Motor neuron (in vitro differentiated cells): ENCODE measurements at regions not wholly inside any gene's neighbourhood (a gene's known extent, or its start where the extent isn't known, plus 50 kb on each side); places are given as distances from the start of the nearest gene placed in this dataset.

Experiments used
- ATAC-seq, 8 experiments: fragments of 200-7000 bp; cut with Tn5 transposase; replicated peaks in 6 of 8; 2 replicates each; pipeline ENCODE4 v1.8.0; 2021; ENCODE audit warnings: mild to moderate bottlenecking in 8 of 8, moderate library complexity in 8 of 8
- H3K27ac ChIP-seq, 2 donors: fragments of 250-450 bp; sonication (Bioruptor Pico); 2 replicates each; pipeline ENCODE4 v1.9.0; 2021; ENCODE audit warnings: antibody characterized with exemption in 2 of 2, mild to moderate bottlenecking in 2 of 2, moderate library complexity in 1 of 2
- H3K4me1 ChIP-seq, 2 donors: fragments of 250-450 bp; sonication (Bioruptor Pico); replicated peaks in 1 of 2; 2 replicates each; pipeline ENCODE4 v1.6.1; 2021; ENCODE audit warnings: antibody characterized with exemption in 2 of 2, mild to moderate bottlenecking in 2 of 2, moderate library complexity in 1 of 2
- H3K4me3 ChIP-seq, 5 donors: fragments of 250-450 bp; sonication (Bioruptor Pico); 2 replicates each; pipeline ENCODE4 v1.9.0; 2021; ENCODE audit warnings: antibody characterized with exemption in 5 of 5, mild to moderate bottlenecking in 5 of 5, moderate library complexity in 4 of 5
- WGBS, 10 experiments: fragments of 450-650 bp; shearing (Covaris generic); methylation state at CpG; one replicate each; pipeline ENCODE4 v1.0.0; 2022; 5-methylcytosine and 5-hydroxymethylcytosine counted together
- in situ Hi-C, 9 experiments: fragments of 400-800 bp; cut with MboI; loops; one replicate each; pipeline ENCODE4 v1.15.0; 2021; ENCODE audit warnings: low sequenced_read_pairs in 9 of 9, low pct_unique_long_range_greater_than_20kb in 2 of 9; ENCODE audit not compliant: unreplicated experiment in 9 of 9

DNA sequence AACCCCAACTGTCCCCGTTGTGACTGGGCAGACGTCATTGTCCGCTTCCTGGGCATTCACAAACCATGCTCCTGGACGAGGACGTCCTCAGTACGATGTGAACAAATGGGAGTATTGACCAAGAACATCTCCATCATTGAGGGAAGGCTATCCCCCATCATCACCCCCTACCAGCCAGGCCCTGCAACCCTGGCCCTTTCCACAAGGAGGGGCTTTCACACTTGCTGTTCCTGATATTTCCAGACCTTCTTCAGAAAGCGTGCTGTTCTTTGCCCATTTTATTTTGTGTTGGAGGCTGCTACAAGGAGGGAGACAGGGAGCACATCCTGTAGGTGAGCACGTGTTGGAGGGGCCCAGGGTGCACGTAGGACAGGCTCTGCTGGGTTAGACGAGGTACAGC, 277.0 kb upstream of the LRRC3B start:
- no peaks in the 10 kb centered on the region for H3K4me1 ChIP-seq
- ATAC-seq = no peak
- no peak overlapping the region for H3K4me3 ChIP-seq
- no peak overlapping the region for H3K27ac ChIP-seq
- WGBS, 10 experiments = 0 to 90% (median 79%) methylated on average over 1 to 9 of the region's 10 CpGs; no CpG with 5 or more reads in 1 of the 10 experiments
- in situ Hi-C loops = no loop called here

DNA sequence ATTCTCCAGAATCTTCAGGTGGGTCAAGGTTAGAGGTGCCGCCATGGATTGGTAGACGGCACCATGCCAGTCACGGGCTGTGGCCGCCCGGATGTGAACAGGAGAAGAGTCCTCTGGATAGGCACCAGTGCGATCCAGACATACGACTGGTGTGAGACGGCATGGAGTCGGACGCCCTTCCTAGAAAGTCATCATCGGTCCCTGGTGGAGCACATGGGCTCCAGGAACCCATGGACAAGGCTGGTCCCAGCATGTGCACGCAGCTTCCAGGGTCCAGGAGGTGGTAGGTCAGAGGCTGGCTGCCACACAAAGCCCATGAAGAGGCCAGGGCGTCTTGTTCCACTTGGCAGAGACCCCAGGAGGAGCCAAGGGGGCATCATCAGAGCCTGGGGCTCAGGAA, 276.1 kb upstream of the LRRC3B start:
- no peak for ATAC-seq
- in situ Hi-C loops = no loop called here

DNA sequence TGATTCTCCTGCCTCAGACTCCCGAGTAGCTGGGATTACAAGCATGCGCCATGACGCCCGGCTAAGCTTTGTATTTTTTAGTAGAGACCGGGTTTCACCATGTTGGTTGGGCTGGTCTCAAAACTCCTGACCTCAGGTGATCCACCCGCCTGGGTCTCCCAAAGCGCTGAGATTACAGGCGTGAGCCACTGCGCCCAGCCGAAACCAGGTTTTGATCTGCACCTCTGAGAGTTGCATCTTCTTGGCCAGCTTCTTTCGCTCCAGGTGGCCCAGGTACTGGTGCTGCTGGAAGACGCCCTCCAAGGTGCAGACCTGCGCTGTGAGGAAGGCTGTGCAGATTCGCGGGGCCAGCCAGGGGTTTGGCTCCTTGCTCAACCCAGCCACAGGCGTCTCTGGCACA, 275.4 kb upstream of the LRRC3B start:
- Histone ChIP-seq H3K4me1 (no peaks in the 10 kb centered on the region), H3K4me3 (no peak overlapping the region), H3K27ac (no peak overlapping the region)
- in situ Hi-C loops = no loop called here
- no peak for ATAC-seq
- 0 to 98% (median 87%) methylated on average over 1 to 6 of the region's 16 CpGs; no CpG with 5 or more reads in 5 of the 10 experiments for WGBS, 10 experiments

More for the DNA sequence above, 276.1 kb upstream of the LRRC3B start:
- Histone ChIP-seq H3K4me3 (no peak overlapping the region), H3K4me1 (no peaks in the 10 kb centered on the region), H3K27ac (no peak overlapping the region)
- 56 to 100% (median 87%) methylated on average over 1 to 7 of the region's 13 CpGs; no CpG with 5 or more reads in 4 of the 10 experiments for WGBS, 10 experiments

GRCh38 chr3:26350853-26351252, 271.7 kb upstream of the LRRC3B start:
- in situ Hi-C loops = no loop called here
- Histone ChIP-seq H3K27ac (no peak overlapping the region), H3K4me3 (no peak overlapping the region), H3K4me1 (no peaks in the 10 kb centered on the region)
- WGBS, 10 experiments = 0 to 90% (median 64%) methylated on average over 1 to 2 of the region's 2 CpGs; no CpG with 5 or more reads in 2 of the 10 experiments
- no peak for ATAC-seq

DNA sequence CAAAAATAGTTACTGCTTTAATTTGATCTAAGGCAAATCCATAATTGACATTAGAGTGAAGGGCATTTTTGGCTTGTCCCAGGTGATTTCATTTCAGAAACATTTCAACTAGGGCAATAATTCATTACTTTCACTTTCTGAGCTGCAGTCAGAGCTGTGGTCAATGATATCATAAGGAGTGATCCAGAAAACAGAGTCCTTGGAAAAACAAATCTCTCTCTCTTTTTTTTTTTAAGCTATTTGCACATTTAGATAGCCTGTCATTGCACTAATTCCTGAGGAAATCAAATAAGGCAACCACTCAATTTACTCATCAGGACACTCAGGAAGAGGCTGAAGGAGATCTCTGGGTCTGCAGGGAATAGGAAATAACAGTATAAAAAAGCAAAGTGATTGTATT, 269.5 kb upstream of the LRRC3B start:
- Histone ChIP-seq H3K27ac (no peak overlapping the region), H3K4me3 (no peak overlapping the region), H3K4me1 (no peaks in the 10 kb centered on the region)
- ATAC-seq = no peak
- in situ Hi-C loops = no loop called here

GRCh38 chr3:26358405-26358804, 264.2 kb upstream of the LRRC3B start:
- ATAC-seq = peak in 1 of 8 experiments; percentile 91
- Histone ChIP-seq H3K27ac (no peak overlapping the region), H3K4me1 (no peaks in the 10 kb centered on the region), H3K4me3 (no peak overlapping the region)
- in situ Hi-C loops = no loop called here

- peak in 1 of 8 experiments; percentile 66 for ATAC-seq
- 0 to 100% (median 81%) methylated on average over 1 to 2 of the region's 2 CpGs for WGBS, 10 experiments
- H3K4me3 ChIP-seq = no peak overlapping the region
- no peak overlapping the region for H3K27ac ChIP-seq
- in situ Hi-C loops = no loop called here
- no peaks in the 10 kb centered on the region for H3K4me1 ChIP-seq
Observed at GRCh38 chr3:26365706-26366105, 256.9 kb upstream of the LRRC3B start.

DNA sequence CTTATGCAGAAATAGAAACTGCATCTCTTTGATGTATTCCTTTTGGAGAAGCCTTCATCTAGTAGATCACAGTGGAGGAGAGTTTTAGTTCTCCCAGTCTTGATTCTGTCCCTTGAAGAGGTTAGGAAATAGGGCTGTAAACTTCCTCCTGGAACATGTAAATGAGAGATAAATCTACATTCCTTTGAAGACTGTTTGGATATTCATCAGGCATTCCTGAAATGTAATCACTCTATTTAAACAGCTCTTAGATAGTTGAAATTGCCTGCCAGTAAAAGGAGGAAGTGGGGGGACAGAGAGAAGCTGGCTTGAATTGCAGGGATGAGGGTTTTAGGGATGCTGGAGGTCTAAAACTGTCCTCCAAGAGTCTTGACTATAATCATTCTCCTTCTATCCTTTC, 254.3 kb upstream of the LRRC3B start:
- Histone ChIP-seq H3K27ac (no peak overlapping the region), H3K4me1 (no peaks in the 10 kb centered on the region), H3K4me3 (no peak overlapping the region)
- in situ Hi-C loops = no loop called here
- ATAC-seq = peak in 3 of 8 experiments; percentile 31 to 100 (median 64)

DNA sequence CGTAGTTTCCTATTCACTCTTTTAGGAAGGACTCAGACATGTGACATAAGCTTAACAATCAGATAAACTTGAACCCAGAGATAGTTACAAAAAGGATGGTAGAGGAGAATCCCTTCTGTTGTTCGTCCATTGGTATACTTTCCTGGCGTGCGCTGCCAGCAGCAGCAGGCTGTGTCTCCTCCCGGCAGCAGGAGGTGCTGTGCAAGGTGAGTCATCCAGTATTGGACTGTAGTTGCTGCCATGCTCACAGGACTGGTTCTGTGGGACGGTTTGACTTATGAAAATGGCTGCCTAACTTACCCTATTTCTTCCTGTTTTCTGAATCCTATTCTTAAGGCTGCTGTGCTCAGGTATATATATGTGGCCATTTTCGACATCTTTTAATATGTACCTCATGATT, 253.4 kb upstream of the LRRC3B start:
- no peak overlapping the region for H3K27ac ChIP-seq
- H3K4me3 ChIP-seq = no peak overlapping the region
- no peaks in the 10 kb centered on the region for H3K4me1 ChIP-seq
- ATAC-seq = peak in 1 of 8 experiments; percentile 60
- 0 to 95% (median 73%) methylated on average over 2 to 6 of the region's 7 CpGs for WGBS, 10 experiments
- in situ Hi-C loops = no loop called here

GRCh38 chr3:26375843-26376530, 246.6 kb upstream of the LRRC3B start:
- WGBS, 10 experiments = 0 to 67% (median 34%) methylated on average over 1 to 3 of the region's 3 CpGs
- Histone ChIP-seq H3K27ac (no peak overlapping the region), H3K4me3 (no peak overlapping the region), H3K4me1 (no peaks in the 10 kb centered on the region)
- ATAC-seq = peak in 4 of 8 experiments; percentile 27 to 93 (median 73)
- in situ Hi-C loops = no loop called here

DNA sequence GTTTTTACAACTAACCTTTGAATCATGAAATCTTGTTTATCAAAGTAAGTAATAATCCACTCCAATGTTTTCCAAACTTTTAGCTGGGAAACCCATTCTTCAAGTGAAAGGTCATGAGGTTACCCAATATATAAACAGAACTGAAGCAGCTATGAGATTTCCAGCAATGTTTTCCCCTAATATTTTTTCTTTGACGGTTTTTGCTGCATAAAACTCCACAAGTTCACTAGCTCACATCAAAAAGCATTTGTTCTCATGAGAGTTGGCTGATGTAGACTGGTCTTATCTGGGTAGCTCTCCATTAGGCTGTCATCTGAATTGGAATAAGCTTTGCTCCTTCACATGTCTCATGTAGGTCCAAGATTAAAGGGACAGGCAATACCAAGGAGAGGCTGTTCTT, 241.2 kb upstream of the LRRC3B start:
- Histone ChIP-seq H3K27ac (no peak overlapping the region), H3K4me3 (no peak overlapping the region), H3K4me1 (no peaks in the 10 kb centered on the region)
- in situ Hi-C loops = no loop called here
- no peak for ATAC-seq
- WGBS, 10 experiments = 0 to 75% (median 43%) methylated on average over 1 of the region's 1 CpG; no CpG with 5 or more reads in 1 of the 10 experiments

DNA sequence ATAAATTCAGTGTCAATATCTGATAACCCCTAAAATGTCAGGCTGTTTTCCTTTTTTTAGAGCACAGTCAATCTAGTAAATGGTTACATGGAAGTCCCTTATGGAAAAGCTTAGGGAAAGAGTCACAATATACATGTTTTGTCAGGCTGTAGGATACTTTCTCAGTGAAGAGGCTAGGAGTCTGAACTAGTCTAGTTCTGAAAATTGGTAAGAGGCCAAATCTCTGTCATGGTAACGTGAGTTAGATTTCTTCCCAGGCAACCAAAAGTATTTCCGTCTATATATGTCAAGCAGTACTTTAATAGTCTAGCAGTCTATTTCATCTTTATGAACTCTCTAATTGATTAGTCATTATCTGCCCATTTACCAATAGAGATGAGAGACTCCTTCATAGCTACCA, 215.9 kb upstream of the LRRC3B start:
- Histone ChIP-seq H3K4me3 (no peak overlapping the region), H3K27ac (no peak overlapping the region), H3K4me1 (peaks cover 0 to 8% of the 10 kb centered on the region in 2 donors)
- peak in 1 of 8 experiments; percentile 25 for ATAC-seq
- 0 to 100% (median 68%) methylated on average over 1 to 2 of the region's 2 CpGs; no CpG with 5 or more reads in 2 of the 10 experiments for WGBS, 10 experiments
- in situ Hi-C loops = no loop called here

GRCh38 chr3:26418553-26418952, 204.0 kb upstream of the LRRC3B start:
- H3K4me3 ChIP-seq = no peak overlapping the region
- in situ Hi-C loops = no loop called here
- no peak overlapping the region for H3K27ac ChIP-seq
- H3K4me1 ChIP-seq = peaks cover 6 to 26% of the 10 kb centered on the region in 2 donors
- ATAC-seq = peak in 5 of 8 experiments; percentile 33 to 64 (median 47)

DNA sequence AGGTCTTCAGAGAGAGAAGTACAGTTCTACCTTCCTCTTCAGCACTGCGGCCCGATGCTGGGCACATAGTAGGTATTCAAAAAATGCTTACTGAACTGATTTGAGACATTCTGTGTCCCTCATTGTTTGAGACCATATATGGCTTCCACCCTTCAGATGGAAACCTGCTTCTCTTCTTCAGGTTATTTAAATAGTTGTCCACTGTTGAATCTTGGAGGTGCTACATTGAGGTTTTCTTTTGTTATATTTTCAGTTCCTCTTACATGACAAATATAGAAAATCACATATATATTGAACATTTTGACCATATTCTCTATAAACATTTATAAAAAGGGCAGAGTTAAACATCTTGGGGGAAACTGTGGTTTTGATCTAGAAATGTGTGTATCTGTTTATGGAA, 200.2 kb upstream of the LRRC3B start:
- 12 to 100% (median 100%) methylated on average over 1 to 2 of the region's 2 CpGs; no CpG with 5 or more reads in 3 of the 10 experiments for WGBS, 10 experiments
- H3K4me3 ChIP-seq = no peak overlapping the region
- H3K4me1 ChIP-seq = peaks cover 6 to 31% of the 10 kb centered on the region in 2 donors
- no peak for ATAC-seq
- in situ Hi-C loops = no loop called here
- H3K27ac ChIP-seq = no peak overlapping the region
